ENCODE measurements at regions not wholly inside any gene's neighbourhood (a gene's known extent, or its start where the extent isn't known, plus 50 kb on each side); places are given as distances from the start of the nearest gene placed in this dataset.

DNA sequence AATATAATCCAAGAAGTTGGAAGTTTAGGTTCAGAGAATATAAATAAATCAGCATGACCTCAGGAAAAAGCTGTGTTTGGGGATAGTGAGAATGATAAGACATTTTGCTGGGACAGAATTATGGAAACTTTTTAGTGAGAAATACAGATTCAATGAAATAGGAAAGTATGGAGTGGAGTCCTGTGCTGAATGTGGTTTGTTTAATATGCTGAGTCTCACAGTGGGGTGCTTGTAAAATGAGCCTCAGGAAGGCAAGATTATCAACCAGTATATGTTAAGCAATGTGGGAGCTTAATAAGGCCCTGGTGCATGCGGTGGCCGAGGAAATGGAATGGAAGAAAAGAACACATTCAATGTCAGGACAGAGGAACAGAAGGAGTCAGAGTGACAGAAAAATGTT, 1554.7 kb upstream of the TENM3 start:
- no peak overlapping the region for H3K27ac ChIP-seq (replicated peaks)
- no peaks in the 10 kb centered on the region for H3K27me3 ChIP-seq (ENCODE audit: insufficient read depth, poor library complexity, severe bottlenecking)
- no peak overlapping the region for H3K4me3 ChIP-seq (replicated peaks; ENCODE audit: insufficient read depth, low read length)
- TF ChIP-seq, protein P1, sequence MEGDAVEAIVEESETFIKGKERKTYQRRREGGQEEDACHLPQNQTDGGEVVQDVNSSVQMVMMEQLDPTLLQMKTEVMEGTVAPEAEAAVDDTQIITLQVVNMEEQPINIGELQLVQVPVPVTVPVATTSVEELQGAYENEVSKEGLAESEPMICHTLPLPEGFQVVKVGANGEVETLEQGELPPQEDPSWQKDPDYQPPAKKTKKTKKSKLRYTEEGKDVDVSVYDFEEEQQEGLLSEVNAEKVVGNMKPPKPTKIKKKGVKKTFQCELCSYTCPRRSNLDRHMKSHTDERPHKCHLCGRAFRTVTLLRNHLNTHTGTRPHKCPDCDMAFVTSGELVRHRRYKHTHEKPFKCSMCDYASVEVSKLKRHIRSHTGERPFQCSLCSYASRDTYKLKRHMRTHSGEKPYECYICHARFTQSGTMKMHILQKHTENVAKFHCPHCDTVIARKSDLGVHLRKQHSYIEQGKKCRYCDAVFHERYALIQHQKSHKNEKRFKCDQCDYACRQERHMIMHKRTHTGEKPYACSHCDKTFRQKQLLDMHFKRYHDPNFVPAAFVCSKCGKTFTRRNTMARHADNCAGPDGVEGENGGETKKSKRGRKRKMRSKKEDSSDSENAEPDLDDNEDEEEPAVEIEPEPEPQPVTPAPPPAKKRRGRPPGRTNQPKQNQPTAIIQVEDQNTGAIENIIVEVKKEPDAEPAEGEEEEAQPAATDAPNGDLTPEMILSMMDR (IDR thresholded peaks at IDR 0.05; ENCODE audit: insufficient read depth, low read length) = no peak
- no peak for TF ChIP-seq POLR2AphosphoS5 (IDR thresholded peaks at IDR 0.05; ENCODE audit: low read depth)
- TF ChIP-seq, protein P2, sequence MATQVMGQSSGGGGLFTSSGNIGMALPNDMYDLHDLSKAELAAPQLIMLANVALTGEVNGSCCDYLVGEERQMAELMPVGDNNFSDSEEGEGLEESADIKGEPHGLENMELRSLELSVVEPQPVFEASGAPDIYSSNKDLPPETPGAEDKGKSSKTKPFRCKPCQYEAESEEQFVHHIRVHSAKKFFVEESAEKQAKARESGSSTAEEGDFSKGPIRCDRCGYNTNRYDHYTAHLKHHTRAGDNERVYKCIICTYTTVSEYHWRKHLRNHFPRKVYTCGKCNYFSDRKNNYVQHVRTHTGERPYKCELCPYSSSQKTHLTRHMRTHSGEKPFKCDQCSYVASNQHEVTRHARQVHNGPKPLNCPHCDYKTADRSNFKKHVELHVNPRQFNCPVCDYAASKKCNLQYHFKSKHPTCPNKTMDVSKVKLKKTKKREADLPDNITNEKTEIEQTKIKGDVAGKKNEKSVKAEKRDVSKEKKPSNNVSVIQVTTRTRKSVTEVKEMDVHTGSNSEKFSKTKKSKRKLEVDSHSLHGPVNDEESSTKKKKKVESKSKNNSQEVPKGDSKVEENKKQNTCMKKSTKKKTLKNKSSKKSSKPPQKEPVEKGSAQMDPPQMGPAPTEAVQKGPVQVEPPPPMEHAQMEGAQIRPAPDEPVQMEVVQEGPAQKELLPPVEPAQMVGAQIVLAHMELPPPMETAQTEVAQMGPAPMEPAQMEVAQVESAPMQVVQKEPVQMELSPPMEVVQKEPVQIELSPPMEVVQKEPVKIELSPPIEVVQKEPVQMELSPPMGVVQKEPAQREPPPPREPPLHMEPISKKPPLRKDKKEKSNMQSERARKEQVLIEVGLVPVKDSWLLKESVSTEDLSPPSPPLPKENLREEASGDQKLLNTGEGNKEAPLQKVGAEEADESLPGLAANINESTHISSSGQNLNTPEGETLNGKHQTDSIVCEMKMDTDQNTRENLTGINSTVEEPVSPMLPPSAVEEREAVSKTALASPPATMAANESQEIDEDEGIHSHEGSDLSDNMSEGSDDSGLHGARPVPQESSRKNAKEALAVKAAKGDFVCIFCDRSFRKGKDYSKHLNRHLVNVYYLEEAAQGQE (IDR thresholded peaks at IDR 0.05; ENCODE audit: insufficient replicate concordance, low read depth) = no peak
- TF ChIP-seq SPI1 (IDR thresholded peaks at IDR 0.05; ENCODE audit: borderline replicate concordance, low read depth) = no peak
- no peak for TF ChIP-seq GABPA (IDR thresholded peaks at IDR 0.05; ENCODE audit: low read depth)
- no peak for DNase-seq (ENCODE audit: low read depth in 1 of 2, low spot score in 1 of 2)

DNA sequence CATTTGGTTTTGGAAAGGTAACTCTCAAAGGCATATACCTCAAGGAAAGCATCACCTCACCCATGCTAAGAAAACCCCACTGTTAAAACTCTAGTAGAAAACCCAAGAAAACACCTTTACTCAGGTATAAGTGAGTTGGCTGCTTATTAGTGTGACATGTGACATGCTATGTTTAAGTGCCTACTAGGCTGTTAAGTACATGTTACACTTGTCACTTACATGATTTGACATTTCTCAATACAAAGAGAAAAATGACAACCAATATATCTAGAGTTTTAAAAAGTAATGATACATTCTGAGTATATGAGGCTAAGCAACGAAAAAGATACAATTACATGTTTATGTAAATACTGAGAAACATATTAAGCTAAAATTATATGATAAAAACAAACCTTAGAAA, 1548.3 kb upstream of the TENM3 start:
- no peaks in the 10 kb centered on the region for H3K27me3 ChIP-seq (ENCODE audit: insufficient read depth, poor library complexity, severe bottlenecking)
- no peak for DNase-seq (ENCODE audit: low read depth in 1 of 2, low spot score in 1 of 2)
- TF ChIP-seq, protein P2 (IDR thresholded peaks at IDR 0.05; ENCODE audit: insufficient replicate concordance, low read depth) = no peak
- TF ChIP-seq SPI1 (IDR thresholded peaks at IDR 0.05; ENCODE audit: borderline replicate concordance, low read depth) (no peak), GABPA (IDR thresholded peaks at IDR 0.05; ENCODE audit: low read depth) (no peak), POLR2AphosphoS5 (IDR thresholded peaks at IDR 0.05; ENCODE audit: low read depth) (no peak)
- TF ChIP-seq, protein P1 (IDR thresholded peaks at IDR 0.05; ENCODE audit: insufficient read depth, low read length) = no peak
- H3K27ac ChIP-seq (replicated peaks) = no peak overlapping the region
- no peak overlapping the region for H3K4me3 ChIP-seq (replicated peaks; ENCODE audit: insufficient read depth, low read length)

DNA sequence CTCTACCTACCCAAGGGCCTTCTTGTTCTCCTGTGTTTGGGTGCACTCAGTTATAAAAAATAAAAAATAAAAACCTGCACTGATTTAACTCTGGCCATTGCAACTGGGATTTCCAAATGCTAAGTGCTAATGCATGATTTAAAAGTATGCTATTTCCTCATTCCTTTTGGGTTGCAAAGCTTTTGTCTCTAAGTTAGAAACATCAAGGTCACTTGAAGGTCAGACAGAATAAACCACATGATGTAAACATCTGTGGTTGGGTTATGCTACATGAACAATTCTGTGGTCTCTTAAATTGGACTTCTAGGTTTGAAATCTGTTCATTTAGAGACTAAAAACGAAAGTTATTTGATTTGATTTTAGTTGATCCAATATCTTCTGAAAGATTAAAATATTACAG, 1547.4 kb upstream of the TENM3 start:
- no peak for TF ChIP-seq POLR2AphosphoS5 (IDR thresholded peaks at IDR 0.05; ENCODE audit: low read depth)
- Histone ChIP-seq H3K27ac (replicated peaks) (no peak overlapping the region), H3K4me3 (replicated peaks; ENCODE audit: insufficient read depth, low read length) (no peak overlapping the region), H3K27me3 (ENCODE audit: insufficient read depth, poor library complexity, severe bottlenecking) (no peaks in the 10 kb centered on the region)
- DNase-seq (ENCODE audit: low read depth in 1 of 2, low spot score in 1 of 2) = no peak

DNA sequence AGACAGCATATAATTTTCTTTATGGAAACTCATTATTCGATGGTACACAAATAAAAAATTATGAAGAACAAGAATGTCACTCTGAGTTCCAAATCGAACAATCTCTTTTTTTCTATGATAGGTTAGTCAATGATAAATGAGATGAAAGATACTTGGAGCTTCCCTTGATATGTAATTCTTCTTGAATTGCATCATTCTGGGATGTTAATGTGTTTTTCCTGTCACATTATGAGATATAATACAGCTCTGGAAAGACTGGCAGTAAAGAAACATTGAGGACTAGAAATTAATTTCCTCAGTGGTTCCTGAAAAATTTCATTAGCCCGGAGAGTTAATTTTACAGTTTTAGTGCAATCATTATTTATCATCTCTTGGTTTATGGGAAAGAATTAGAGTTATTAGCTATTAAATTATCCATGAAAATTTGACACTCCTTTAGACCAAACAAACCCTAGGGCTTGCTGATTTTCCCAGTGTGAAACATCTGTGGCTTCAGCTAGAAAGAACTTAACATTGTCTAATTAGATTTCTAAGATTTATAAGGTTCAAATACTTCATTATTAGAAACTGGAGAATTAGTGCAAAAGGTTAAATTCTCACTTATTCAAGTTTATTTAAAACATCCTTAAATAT, 1546.6 kb upstream of the TENM3 start:
- no peak for DNase-seq (ENCODE audit: low read depth in 1 of 2, low spot score in 1 of 2)
- H3K27ac ChIP-seq (replicated peaks) = no peak overlapping the region
- no peak for TF ChIP-seq SPI1 (IDR thresholded peaks at IDR 0.05; ENCODE audit: borderline replicate concordance, low read depth)
- TF ChIP-seq, protein P1 (IDR thresholded peaks at IDR 0.05; ENCODE audit: insufficient read depth, low read length) = no peak
- no peak overlapping the region for H3K4me3 ChIP-seq (replicated peaks; ENCODE audit: insufficient read depth, low read length)
- H3K27me3 ChIP-seq (ENCODE audit: insufficient read depth, poor library complexity, severe bottlenecking) = no peaks in the 10 kb centered on the region

Measured in HL-60 (cell line).